ENCODE measurements at regions not wholly inside any gene's neighbourhood (a gene's known extent, or its start where the extent isn't known, plus 50 kb on each side); places are given as distances from the start of the nearest gene placed in this dataset.
"Not testable (repeated sequence)": the region's sequence is repeated elsewhere in the genome, so short reads cannot be mapped to it uniquely, and the experiment has no call there.

- no peak overlapping the region for H3K27ac ChIP-seq (replicated peaks in 1 of 4)
- TF ChIP-seq, protein P1, sequence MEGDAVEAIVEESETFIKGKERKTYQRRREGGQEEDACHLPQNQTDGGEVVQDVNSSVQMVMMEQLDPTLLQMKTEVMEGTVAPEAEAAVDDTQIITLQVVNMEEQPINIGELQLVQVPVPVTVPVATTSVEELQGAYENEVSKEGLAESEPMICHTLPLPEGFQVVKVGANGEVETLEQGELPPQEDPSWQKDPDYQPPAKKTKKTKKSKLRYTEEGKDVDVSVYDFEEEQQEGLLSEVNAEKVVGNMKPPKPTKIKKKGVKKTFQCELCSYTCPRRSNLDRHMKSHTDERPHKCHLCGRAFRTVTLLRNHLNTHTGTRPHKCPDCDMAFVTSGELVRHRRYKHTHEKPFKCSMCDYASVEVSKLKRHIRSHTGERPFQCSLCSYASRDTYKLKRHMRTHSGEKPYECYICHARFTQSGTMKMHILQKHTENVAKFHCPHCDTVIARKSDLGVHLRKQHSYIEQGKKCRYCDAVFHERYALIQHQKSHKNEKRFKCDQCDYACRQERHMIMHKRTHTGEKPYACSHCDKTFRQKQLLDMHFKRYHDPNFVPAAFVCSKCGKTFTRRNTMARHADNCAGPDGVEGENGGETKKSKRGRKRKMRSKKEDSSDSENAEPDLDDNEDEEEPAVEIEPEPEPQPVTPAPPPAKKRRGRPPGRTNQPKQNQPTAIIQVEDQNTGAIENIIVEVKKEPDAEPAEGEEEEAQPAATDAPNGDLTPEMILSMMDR (IDR thresholded peaks at IDR 0.05), result no peak
- no peak for TF ChIP-seq POLR2AphosphoS5 (IDR thresholded peaks at IDR 0.05)
- no peak for TF ChIP-seq POLR2A (IDR thresholded peaks at IDR 0.05; ENCODE audit: low read depth)
- no peak for TF ChIP-seq EP300 (IDR thresholded peaks at IDR 0.05)
- H3K27me3 ChIP-seq, result no peaks in the 10 kb centered on the region
- no peak overlapping the region for H3K4me3 ChIP-seq
- H3K36me3 ChIP-seq, result no peaks in the 10 kb centered on the region
- H3K4me1 ChIP-seq, result no peaks in the 10 kb centered on the region
- intact Hi-C loops (cut with DNase I), result no loop called here
- WGBS, result 71% methylated on average over 2 of the region's 2 CpGs
- peaks cover 0 to 20% (median 4%) of the 10 kb centered on the region in 4 donors for H3K9me3 ChIP-seq
- DNase-seq (ENCODE audit: extremely low spot score), result no peak
Observed at GRCh38 chr11:93038521-93038920, 69.1 kb downstream of the MTNR1B start.

GRCh38 chr11:93039531-93040240, 70.2 kb downstream of the MTNR1B start:
- Histone ChIP-seq H3K36me3 (no peaks in the 10 kb centered on the region), H3K27me3 (no peaks in the 10 kb centered on the region), H3K4me3 (no peak overlapping the region), H3K9me3 (peaks cover 0 to 20% (median 4%) of the 10 kb centered on the region in 4 donors), H3K27ac (replicated peaks in 1 of 4) (no peak overlapping the region), H3K4me1 (no peaks in the 10 kb centered on the region)
- no peak for TF ChIP-seq POLR2AphosphoS5 (IDR thresholded peaks at IDR 0.05)
- TF ChIP-seq EP300 (IDR thresholded peaks at IDR 0.05), result no peak
- TF ChIP-seq, protein P1 (IDR thresholded peaks at IDR 0.05), result no peak
- no peak for TF ChIP-seq POLR2A (IDR thresholded peaks at IDR 0.05; ENCODE audit: low read depth)
- WGBS, result 90% methylated on average over 2 of the region's 2 CpGs
- DNase-seq (ENCODE audit: extremely low spot score), result no peak
- intact Hi-C loops (cut with DNase I), result no loop called here

DNA sequence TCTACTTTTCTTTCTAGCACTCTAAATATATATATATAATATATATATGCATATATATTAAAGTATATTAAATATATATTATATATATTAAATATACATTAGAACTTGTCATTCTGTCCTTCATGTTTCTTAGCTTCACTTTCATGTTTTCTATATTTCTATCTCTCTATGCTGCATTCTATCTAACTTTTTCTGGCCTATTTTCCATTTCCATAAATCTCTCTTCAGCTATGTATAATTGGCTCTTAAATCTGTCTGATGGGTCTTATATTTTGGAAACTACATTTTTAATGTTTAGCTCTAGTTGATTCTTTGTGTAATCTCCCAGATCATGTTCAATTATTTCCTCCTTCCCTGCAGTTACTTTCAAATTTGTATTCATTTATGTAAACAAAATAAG, 72.2 kb downstream of the MTNR1B start:
- Histone ChIP-seq H3K4me1 (no peaks in the 10 kb centered on the region), H3K9me3 (peaks cover 0 to 20% (median 4%) of the 10 kb centered on the region in 4 donors), H3K27ac (replicated peaks in 1 of 4) (no peak overlapping the region), H3K36me3 (no peaks in the 10 kb centered on the region), H3K4me3 (no peak overlapping the region), H3K27me3 (no peaks in the 10 kb centered on the region)
- intact Hi-C loops (cut with DNase I), result no loop called here
- DNase-seq (ENCODE audit: extremely low spot score), result no peak
- TF ChIP-seq, protein P1 (IDR thresholded peaks at IDR 0.05), result no peak
- TF ChIP-seq POLR2A (IDR thresholded peaks at IDR 0.05; ENCODE audit: low read depth), result no peak
- no peak for TF ChIP-seq POLR2AphosphoS5 (IDR thresholded peaks at IDR 0.05)
- TF ChIP-seq EP300 (IDR thresholded peaks at IDR 0.05), result no peak

DNA sequence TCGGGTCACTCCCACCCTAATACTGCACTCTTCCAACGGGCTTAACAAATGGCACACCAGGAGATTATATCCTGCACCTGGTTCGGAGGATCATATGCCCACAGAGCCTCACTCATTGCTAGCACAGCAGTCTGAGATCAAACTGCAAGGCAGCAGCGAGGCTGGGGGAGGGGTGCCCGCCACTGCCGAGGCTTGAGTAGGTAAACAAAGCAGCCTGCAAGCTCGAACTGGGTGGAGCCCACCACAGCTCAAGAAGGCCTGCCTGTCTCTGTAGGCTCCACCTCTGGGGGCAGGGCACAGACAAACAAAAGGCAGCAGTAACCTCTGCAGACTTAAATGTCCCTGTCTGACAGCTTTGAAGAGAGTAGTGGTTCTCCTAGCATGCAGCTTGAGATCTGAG, 73.7 kb downstream of the MTNR1B start:
- H3K36me3 ChIP-seq; H3K27me3 ChIP-seq; H3K4me3 ChIP-seq; H3K4me1 ChIP-seq; H3K27ac ChIP-seq (replicated peaks in 1 of 4); intact Hi-C loops (cut with DNase I); DNase-seq (ENCODE audit: extremely low spot score): not testable (repeated sequence)
- WGBS, result 100% methylated on average over 3 of the region's 7 CpGs
- H3K9me3 ChIP-seq, result peaks cover 0 to 20% (median 4%) of the 10 kb centered on the region in 4 donors

DNA sequence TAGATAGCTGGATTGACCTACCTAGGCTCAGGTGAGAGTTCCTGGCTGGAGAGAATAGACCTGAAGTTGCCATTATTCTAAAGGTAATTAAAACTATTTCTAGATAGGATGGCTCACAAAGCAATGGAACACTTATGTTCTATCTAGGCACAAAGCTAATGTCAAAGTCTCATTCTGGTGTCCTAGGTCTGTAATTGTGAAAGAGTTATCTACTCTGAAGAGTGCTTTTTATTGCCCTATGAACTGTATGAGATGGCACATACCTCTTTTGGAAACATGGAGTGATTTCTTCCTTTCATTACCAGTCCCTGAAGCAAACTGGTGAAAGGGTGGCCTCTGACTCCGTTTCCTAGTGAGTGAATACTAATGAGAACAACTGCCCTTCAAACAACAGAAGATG, 80.3 kb downstream of the MTNR1B start:
- Histone ChIP-seq H3K4me1 (no peaks in the 10 kb centered on the region), H3K27ac (replicated peaks in 1 of 4) (no peak overlapping the region), H3K27me3 (no peaks in the 10 kb centered on the region), H3K36me3 (no peaks in the 10 kb centered on the region), H3K4me3 (no peak overlapping the region), H3K9me3 (no peaks in the 10 kb centered on the region)
- DNase-seq (ENCODE audit: extremely low spot score), result no peak
- WGBS, result 58% methylated on average over 1 of the region's 1 CpG
- intact Hi-C loops (cut with DNase I), result no loop called here
- TF ChIP-seq POLR2AphosphoS5 (IDR thresholded peaks at IDR 0.05), result no peak
- no peak for TF ChIP-seq POLR2A (IDR thresholded peaks at IDR 0.05; ENCODE audit: low read depth)

DNA sequence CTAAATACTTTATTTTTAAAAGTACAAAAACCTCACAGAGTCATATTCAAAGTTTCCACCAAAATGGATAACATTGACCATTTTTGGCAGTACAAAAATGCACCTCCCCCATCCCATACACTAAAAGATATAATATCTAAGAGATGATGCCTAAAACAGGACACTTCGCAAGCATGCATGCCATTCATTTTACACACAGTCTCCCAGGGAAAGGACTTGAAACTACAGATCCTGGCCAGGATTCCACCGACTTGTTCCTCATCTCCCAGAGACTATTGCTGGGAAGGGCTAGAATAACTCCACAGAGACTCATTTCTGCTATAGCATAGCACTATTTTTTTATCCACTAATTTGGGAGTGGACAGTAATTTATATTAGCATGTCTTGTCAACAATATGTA, 81.7 kb downstream of the MTNR1B start:
- intact Hi-C loops (cut with DNase I), result no loop called here
- WGBS, result 77% methylated on average over 2 of the region's 2 CpGs
- DNase-seq (ENCODE audit: extremely low spot score), result no peak
- Histone ChIP-seq H3K9me3 (no peaks in the 10 kb centered on the region), H3K36me3 (no peaks in the 10 kb centered on the region), H3K4me3 (no peak overlapping the region), H3K4me1 (no peaks in the 10 kb centered on the region), H3K27ac (replicated peaks in 1 of 4) (no peak overlapping the region), H3K27me3 (no peaks in the 10 kb centered on the region)
- TF ChIP-seq, protein P1 (IDR thresholded peaks at IDR 0.05), result no peak
- TF ChIP-seq POLR2A (IDR thresholded peaks at IDR 0.05; ENCODE audit: low read depth) (no peak), POLR2AphosphoS5 (IDR thresholded peaks at IDR 0.05) (no peak), EP300 (IDR thresholded peaks at IDR 0.05) (no peak)

Measured in esophagus muscularis mucosa (tissue), 4 donors.